Neural progenitor cell (in vitro differentiated cells): ENCODE measurements at regions not wholly inside any gene's neighbourhood (a gene's known extent, or its start where the extent isn't known, plus 50 kb on each side); places are given as distances from the start of the nearest gene placed in this dataset.

ENCODE experiments used
- EZH2 ChIP-seq: fragments of 200-600 bp; sonication (generic); IDR thresholded peaks from 2 replicates; pipeline ENCODE4 v1.6.1; 2017; ENCODE audit warnings: antibody characterized with exemption, mild to moderate bottlenecking, moderate library complexity
- EZH2phosphoT487 ChIP-seq: fragments of 200-600 bp; sonication (generic); IDR thresholded peaks from 2 replicates; pipeline ENCODE4 v1.6.1; 2017; ENCODE audit warnings: antibody characterized with exemption
- TF ChIP-seq, protein P1 (sequence below): fragments of 200-600 bp; sonication (generic); IDR thresholded peaks from 2 replicates; pipeline ENCODE4 v1.5.1; 2017; ENCODE audit warnings: antibody characterized with exemption, mild to moderate bottlenecking

DNA sequence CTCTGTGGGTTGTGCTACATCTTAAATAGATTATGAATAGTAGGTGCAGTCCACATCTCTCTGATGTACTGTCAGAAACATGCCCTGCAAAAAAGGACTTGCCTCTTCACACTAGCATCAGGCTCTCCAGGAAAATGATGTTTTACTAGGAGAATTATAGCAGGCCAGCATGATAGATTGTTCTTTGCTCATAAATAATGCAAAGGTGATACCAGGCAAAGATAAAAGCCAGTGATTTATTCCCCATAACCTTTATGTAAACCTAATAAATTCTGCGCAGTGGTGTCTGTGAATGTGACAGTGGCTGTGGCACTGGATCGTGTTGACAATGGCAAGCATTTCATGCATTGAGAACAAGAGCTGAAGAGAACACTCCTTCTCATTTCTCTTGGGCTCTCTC lies 646.5 kb upstream of the SEL1L start:
- TF ChIP-seq, protein P1, sequence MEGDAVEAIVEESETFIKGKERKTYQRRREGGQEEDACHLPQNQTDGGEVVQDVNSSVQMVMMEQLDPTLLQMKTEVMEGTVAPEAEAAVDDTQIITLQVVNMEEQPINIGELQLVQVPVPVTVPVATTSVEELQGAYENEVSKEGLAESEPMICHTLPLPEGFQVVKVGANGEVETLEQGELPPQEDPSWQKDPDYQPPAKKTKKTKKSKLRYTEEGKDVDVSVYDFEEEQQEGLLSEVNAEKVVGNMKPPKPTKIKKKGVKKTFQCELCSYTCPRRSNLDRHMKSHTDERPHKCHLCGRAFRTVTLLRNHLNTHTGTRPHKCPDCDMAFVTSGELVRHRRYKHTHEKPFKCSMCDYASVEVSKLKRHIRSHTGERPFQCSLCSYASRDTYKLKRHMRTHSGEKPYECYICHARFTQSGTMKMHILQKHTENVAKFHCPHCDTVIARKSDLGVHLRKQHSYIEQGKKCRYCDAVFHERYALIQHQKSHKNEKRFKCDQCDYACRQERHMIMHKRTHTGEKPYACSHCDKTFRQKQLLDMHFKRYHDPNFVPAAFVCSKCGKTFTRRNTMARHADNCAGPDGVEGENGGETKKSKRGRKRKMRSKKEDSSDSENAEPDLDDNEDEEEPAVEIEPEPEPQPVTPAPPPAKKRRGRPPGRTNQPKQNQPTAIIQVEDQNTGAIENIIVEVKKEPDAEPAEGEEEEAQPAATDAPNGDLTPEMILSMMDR, result no peak
- TF ChIP-seq EZH2phosphoT487 (no peak), EZH2 (no peak)
